ENCODE measurements at regions not wholly inside any gene's neighbourhood (a gene's known extent, or its start where the extent isn't known, plus 50 kb on each side); places are given as distances from the start of the nearest gene placed in this dataset.
"Not testable (repeated sequence)": the region's sequence is repeated elsewhere in the genome, so short reads cannot be mapped to it uniquely, and the experiment has no call there.

DNA sequence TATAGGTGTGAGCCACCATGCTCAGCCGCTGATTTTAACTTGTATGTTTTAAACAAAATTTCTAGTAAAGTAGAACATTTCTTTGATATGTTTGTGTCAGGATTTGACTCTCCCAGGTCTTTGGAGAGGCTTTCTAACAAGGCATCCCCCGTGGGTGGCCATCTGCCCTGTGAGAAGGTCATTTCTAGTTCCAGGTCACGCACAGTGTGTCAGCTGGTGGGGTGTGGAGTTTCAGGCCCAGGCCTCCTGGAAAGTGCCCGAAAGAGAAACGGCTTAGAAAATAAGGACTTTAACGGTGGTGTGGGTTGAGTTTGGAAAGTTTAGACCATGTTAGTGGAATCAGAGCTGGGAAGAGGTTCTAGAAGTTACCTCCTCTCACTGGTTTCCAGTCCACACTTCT is 61.0 kb downstream of the SPDYE17 start:
- not testable (repeated sequence) for FAIRE-seq

DNA sequence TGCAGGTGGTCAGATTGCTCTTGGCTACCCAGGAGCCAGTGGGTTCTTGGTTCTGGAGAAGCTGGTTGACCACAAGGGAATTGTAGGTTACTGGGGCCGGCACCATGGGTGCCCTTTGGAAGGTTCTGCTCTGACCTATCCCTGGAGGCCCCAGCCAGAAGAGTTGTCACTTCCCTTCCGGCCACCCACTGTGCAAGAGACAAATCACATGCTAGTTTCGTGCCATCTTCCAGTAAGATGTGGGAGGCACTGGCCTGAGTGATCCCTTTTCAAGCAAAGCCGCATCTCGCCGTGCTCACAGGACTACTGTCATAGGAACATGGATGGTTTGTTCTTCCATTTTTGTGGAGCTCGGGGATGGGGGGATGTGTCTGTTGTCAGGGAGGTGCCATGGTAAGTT is 62.3 kb downstream of the SPDYE17 start:
- FAIRE-seq = not testable (repeated sequence)

DNA sequence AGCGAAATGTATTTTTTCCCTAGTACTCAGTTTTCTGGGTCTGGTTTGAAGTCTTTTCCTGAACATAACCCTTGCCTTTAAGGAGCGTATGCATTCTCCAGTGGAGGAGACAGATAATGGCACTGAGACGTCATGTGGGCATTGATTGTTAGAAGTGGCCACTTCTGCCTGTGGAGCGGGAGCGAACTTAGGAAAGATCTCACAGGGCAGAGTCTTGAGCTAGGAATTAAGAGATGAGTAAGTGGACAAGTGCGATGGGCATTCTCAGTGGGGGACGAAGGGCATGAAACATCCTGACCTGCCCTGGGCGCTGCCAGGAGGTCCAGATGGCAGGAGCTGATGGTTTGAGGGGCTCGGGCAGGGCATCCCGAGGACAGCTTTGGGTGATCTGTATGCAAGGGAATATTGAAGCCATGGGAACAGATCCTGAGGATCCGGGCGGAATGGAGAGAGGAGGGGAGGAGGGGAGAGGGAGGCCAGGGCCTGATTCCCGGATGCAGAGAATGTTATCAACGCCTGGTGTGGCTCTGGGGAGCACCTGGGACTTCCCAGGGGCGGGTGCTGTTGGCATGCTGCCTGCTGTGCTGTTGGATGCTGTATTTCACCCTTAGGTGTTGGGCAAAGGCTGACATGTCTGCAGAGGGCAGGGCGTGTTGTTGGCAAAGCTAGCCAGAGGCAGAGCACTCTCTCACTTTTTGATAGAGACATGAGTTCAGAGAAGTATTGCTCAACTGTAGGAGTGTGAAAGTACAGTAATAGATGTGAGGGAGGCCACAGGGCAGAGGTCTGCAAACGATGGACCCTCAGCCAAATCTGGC is 66.2 kb downstream of the SPDYE17 start:
- not testable (repeated sequence) for FAIRE-seq

DNA sequence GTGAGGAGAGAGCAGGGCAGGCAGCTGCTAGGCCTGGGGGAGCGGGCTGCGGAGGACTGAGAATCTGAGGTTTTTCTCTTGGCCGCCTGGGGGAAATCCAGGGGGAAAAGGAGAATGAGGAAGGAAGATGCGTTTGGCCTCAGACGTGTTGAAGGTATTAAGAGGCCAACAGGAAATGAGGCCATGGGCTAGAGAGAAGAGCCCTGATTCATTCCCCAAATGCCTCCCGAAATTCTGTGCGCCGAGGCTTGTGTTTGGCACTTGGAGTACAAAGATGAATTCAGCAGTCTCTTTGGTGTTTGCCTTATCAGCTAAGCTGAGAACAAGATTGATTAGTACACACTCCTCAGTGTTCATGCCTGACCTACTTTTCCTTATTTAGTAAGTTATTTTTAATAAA is 68.1 kb downstream of the SPDYE17 start:
- FAIRE-seq = not testable (repeated sequence)

DNA sequence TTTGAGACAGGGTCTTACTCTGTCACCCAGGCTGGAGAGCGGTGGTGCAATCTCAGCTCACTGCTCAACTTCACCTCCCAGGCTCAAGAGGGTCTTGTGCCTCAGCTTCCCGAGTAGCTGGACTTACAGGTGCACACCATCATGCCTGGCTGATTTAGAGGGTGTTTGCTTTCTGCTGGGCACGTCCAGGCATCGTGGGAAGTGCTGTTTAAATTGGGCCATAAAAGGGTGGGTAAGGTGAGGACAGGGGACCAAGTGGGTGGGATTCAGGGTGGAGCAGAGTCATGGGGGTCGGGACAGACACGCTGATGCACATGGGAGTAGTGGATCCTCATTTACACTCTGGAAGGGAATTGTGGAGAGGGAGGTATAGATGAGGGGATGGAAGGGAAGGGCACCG is 69.1 kb downstream of the SPDYE17 start:
- FAIRE-seq = not testable (repeated sequence)

DNA sequence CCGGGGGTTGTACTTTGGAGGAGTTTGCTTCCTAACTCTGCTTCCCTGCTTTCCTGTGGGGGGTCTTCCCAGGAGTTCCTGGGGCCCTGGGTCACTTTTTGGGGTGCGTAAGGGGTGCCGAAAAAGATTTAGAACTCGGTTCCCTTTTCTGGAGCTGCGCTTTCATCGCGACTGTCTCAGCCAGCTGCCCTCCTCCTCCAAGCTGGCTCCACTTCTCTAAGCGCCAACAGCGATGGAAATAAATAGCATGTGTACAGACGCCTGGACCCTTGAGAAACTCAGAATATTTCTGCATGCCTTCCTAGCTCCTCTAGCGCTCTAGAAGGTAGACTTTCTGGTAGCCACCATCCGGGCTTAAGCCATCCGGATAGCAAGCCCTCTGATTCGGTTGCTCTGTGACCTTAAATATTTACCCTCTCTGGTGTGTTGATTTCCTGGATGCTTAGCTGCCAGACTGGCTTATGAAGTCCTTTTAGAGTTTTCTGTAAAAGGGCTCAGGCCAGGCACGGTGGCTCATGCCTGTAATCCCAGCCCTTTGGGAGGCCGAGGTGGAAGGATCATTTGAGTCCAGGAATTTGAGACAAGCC is 71.7 kb downstream of the SPDYE17 start:
- not testable (repeated sequence) for FAIRE-seq

DNA sequence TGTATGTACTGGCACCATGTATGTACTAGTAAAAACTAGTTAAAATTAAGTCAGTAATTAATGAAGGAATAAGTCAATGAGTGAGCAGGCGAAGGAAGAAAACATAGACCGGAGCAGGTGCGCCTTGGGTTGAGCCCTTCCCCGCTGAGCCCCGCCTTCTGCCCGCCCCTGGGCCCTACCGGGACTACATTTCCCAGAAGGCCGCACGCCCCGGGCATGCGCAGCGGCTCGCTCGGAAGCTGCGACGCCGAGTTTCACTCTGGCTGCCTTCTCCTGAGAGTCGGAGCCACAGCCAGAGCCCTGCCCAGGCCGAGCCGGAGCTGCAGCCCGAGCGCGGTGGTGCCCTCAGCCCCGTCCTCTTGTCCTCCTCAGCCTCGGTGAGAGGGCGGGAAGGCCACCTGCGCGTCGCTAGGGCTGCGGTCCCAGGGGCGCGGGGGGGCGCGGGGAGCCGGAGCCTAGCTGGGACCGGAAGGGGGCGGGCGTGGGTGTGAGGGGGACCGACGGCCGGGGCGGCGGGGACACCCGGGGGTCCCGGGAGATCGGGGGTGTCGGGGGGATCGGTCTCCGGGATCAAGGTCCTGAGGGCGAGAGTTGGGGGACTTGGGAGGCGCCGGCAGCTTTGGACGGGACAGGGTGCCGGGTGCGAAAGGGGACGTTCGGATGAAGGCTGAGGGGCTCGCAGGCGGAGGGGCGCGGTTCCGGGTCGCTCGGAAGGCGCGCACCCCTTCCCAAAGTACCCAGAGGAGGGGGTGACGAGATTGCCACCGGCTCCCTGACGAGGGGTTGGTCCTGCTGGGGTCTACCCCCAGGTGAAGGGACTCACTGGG is 72.4 kb downstream of the SPDYE17 start:
- FAIRE-seq = peak; percentile 46

DNA sequence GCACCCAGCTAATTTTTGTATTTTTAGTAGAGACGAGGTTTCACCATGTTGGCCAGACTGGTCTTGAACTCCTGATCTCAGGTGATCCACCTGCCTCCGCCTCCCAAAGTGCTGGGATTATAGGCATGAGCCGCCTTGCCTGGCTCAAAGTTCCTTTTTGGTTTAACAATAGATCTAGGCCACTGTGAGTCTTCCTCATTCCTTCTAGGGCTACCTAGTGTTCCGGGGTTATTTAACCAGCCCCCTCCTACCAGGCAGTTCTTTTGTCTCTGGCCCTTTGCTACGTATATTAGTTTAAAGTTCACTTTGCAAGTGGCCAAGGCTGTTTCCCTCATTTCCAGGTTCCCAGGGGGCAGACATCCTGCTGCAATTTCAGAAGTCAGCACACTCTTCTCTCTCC is 75.6 kb downstream of the SPDYE17 start:
- FAIRE-seq = not testable (repeated sequence)

DNA sequence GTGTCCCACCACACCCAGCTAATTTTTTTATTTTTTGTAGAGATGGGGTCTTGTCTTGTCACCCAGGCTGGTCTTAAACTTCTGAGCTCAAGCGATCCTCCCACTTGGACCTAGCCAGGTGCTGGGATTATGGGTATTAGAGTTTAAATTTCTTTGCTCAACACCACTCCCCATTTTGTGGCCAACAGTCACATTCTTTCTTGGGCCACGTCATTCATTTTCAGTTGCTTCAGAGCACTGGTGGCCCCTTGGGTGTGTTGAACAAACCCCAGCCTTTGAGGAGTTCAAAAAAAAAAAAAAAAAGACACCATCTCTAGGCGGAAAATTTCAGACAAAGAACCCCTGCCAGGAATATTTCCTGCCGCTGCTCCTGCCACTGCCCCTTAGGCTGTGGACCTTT is 77.0 kb downstream of the SPDYE17 start:
- FAIRE-seq = not testable (repeated sequence)

DNA sequence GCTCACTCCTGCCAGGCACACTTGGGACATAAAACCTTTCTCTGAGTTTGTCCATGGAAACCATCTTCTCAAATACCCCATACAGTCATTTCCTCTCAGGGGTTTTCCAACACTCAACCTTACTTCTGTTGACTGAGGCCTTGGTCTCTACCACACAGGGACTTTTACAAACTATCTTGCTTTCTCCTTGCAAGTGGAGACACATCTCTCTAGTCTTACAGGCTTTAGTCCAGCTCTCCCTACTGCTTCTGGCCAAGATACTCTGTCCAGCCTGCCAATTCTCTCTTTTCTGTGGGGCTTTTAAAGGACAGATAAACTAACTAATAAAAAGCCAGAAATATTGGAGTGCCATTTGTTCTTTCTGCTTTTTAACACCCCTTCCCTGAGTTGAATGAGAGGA is 87.6 kb downstream of the SPDYE17 start:
- FAIRE-seq = not testable (repeated sequence)

DNA sequence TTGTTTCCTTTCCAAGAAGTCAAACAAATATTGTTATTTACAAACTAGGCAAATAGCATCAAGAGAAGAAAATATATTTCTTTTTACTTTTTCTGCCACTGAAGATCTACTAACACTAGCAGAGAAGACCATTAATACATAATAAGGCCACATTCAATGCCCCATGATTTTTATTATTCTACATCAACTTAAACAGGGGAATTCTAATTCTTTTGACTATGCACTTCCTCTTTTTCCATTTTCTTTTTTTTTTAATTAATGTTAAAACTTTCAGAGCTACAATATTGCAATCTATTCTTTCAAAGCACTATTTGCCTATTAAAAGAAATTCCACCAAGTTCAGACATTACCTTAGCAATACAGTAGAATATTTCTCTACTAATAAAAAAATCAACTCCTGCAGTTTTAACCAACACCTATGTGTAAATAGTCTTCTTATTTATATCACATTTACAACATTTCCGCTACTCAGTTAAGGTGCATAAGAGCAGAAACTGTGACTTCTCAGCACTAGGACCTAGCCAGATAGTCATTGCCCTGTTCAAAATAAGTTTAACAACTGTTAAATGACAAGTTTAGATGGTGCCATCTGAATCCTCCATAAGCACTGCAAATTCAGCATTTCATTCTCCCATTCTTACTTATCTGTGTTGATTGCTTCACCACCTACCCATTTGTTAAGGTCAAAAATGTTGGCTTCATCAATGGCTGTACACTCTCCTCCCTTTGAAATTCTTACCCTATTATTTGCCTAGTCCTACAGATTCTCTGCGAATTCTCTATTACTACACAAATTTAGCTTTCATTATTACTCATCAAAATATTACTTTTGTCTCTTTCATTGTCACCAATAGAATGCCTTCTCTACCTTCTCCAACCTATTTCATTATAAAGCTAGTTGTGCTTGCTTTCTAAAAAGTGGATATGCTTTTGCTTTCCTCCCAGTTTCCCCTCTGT is 90.1 kb downstream of the SPDYE17 start:
- FAIRE-seq = not testable (repeated sequence)

DNA sequence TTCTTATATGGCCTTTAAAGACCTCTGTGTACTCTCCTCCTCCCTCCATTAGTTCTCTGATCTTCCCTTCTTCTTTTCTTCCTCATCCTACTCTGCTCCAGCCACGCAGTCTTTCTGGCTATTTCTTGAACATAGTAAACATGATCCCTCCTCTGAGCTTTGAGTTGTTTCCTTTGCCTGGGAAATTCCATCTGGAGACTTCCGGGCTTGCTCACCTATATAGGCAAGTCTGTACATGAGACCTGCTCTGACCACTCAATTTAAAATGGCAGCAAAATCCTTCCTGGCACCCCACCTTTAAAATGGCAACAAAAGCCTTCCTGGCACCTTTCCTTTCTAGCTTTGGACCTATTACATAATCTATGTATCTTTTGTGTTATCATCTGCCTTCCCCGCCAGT is 94.4 kb downstream of the SPDYE17 start:
- not testable (repeated sequence) for FAIRE-seq

DNA sequence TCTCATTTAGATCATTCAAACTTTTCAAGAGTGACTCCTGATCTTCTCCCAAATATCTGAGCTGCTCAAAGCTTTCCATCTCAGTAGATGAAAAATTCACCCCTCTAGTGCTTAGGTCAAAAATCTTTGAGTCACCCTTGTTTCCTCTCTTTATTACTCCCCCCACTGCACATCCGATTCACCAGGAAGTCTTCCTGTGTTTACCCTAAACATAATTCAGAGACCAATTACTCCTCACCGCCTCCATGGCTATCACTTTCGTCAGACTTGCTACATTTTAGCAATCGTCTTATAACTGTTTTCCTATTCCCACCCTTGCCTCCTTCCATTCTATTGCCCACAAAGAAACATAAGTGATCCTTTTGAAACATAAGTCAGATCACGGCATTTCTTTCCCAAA is 94.8 kb downstream of the SPDYE17 start:
- FAIRE-seq = not testable (repeated sequence)

DNA sequence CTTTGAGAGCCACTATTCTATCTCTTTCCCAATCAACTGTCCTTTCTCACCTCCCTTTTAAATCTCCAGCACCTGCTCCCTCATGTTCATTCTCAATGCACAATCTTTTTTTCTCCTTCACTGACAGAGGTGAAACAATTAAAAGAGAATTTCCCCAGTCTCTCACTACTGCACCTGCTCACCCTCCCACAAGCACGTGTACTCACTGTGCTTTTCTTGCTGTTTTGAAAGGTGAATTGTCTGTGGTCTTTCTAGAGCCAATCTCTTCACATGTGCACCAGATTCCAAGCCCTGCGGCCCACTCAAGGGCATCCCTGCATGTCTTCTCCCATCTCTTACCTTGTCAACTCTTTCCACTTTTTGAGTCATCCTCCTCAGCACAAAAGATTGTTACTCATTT is 95.8 kb downstream of the SPDYE17 start:
- FAIRE-seq = not testable (repeated sequence)

DNA sequence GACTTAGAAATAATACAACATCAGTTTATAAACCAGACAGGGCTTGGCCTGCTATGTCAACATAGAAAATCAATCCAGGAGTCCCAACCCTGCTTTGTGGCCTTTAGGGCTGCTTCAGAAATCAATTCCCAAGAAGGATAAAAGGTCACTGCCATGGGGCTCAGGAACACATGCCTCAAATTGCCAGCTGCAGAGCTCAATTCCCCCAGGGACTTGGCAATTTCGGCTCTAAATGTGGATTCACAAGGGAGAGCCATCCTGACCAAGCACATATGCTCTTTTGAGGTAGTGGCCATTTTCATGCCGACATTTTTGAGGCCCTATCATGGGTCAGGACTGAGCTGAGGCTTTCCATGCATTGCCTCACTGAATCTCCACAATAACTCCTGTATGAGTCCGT is 97.5 kb downstream of the SPDYE17 start:
- not testable (repeated sequence) for FAIRE-seq

DNA sequence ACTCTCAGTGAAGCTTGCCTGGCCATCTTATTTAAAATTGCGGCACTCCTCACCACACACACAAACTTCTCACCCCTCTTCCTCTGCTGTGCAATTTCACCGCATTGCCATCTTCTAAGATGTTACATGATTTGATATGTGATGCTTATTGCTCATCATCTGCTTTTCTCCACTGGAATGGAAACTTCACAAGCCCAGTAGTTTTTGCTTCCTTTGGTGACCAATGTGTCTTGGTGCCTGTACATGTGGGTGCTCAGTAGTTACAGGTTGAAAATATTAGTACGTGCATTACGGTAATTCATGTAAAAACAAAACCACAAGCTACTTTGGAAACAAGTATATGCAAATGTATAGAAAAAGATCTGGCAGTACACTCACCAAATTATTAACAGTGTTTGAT is 99.2 kb downstream of the SPDYE17 start:
- not testable (repeated sequence) for FAIRE-seq

DNA sequence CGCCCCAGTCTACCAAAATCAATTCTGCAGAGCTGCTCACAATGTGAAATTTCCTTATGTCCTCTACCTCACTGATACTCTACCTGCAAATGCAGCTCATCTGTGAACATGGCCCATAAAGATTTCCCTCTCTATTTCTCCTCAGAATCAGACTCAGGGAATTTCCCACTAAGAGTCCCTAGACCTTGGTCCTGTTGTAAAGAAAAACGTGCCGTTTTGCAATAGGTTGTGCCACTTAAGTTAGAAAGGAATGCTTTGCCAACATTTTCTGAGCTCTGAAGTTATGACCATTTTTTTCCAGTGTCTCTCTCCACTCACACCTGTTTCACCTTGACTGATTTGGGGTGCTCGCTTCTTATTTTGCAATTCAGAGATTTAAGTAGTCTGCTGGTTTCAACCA is 100.7 kb downstream of the SPDYE17 start:
- not testable (repeated sequence) for FAIRE-seq

DNA sequence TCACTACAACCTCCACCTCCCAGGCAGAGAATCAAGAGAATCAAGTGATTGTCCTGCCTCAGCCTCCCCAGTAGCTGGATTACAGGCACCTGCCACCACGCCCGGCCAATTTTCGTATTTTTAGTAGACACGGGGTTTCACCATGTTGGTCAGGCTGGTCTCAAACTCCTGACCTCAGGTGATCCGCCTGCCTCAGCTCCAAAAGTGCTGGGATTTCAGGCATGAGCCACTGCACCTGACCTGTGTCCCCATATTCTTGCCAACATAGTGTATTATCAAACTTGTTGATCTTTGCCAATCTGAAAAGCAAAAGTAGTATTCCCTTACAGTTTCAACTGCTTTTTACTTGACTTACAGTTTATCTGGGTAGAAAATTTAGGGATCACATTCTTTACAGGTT is 101.7 kb downstream of the SPDYE17 start:
- not testable (repeated sequence) for FAIRE-seq

DNA sequence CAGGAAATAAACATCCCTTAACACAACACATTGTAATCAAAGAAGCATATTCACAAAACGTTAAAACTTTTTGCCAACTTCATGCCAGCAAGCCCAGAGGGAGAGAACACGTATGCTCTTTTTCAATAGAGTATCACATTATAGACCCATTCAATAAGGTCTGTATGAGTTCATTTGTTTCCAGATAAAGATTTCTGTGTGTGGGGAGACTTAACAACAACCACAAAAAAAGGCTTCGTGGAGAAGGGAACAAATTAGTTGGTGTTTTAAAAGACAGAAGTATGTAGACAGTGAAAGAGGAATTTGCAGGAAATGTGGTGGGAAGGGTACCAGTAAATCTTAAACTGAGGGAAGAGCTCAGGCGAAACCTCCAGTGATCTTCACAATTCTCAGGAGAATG is 103.4 kb downstream of the SPDYE17 start:
- FAIRE-seq = not testable (repeated sequence)

DNA sequence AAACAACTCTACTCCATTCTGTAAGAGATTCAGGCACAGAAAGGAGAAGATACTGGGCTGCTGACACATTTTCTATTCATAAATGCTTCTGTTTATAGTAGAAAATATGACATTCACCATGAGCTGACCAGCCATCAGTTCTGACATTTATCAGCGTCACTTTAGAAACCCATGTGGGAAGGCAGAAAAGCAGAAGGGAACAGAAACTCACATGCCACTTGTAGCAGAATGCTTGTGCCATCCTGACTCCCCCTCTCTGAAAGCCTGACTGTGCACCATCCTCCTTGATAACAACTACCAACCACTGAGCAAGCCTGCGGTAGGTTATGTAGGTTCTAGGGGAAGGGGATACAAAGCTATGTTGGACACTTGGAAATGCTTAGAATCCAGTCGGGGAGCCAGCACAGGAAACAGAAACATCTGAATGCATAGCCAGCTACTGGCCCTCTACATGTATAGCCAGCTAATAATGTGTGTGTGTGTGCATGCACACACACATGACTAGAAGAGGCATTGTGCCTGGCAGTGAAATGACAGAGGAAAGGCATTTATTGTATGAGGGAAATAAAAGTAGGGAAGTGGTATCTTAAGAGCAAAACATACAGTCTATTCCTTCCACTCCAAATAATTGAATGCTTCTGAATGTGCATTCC is 104.3 kb downstream of the SPDYE17 start:
- not testable (repeated sequence) for FAIRE-seq

DNA sequence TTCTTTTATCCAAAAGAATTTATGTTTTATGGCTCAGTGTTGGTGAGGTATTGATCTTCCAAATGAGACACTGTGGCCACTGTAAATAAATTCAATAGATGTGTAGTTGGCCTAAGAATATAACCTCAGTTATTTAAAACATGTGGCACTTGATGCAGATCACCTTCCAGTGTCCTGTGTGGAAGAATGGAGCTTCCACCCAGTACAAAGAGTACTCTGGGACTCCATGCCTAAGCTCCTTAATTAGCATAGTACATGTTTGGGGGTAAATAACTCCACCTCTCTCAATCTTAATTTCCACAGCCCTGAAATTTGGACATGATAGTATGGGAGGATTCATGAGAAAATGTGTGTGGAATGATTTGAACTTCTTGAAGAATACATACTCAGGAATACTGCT is 105.7 kb downstream of the SPDYE17 start:
- FAIRE-seq = not testable (repeated sequence)

DNA sequence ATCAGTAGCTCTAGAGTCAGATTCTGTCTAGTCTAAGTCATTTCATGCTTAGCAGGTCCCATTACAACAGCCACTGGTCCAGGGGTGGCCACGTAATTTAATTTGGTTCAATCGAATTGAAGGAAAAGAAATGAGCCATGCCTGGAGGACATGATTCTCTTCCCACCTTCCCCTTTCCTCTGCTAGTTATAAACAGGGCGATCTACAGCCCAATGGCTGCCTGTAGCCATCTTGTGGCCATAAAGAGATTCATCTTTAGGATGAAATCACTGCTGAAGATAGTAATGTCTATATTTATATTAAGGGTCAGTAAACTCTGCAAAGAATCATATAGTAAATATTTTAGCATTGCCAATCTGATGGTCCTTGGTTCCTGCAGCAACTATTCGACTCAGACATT is 107.4 kb downstream of the SPDYE17 start:
- not testable (repeated sequence) for FAIRE-seq

Measured in G401.6 (cell line).